A549 (cell line): ENCODE measurements at regions not wholly inside any gene's neighbourhood (a gene's known extent, or its start where the extent isn't known, plus 50 kb on each side); places are given as distances from the start of the nearest gene placed in this dataset.
"Not testable (repeated sequence)": the region's sequence is repeated elsewhere in the genome, so short reads cannot be mapped to it uniquely, and the experiment has no call there.

Experiments used
- CHD4 ChIP-seq: fragments of 200-600 bp; sonication (generic); IDR thresholded peaks from 2 replicates; pipeline ENCODE4 v1.6.1; 2016; ENCODE audit warnings: antibody characterized with exemption, mild to moderate bottlenecking, borderline replicate concordance
- JUN ChIP-seq, 2 experiments: fragments of >200 bp; sonication (Bioruptor Twin); formaldehyde crosslinking; IDR thresholded peaks; 2 replicates in 1 of 2; 3 replicates in 1 of 2; pipeline ENCODE4 v1.6.1; 2016 to 2017
- JUNB ChIP-seq: fragments of >200 bp; sonication (Bioruptor Twin); formaldehyde crosslinking; IDR thresholded peaks from 2 replicates; pipeline ENCODE4 v1.6.1; 2016
- POLR2A ChIP-seq: IDR thresholded peaks from 2 replicates; pipeline ENCODE4 v1.6.1; 2012; ENCODE audit warnings: mild to moderate bottlenecking, low read length
- POLR2AphosphoS2 ChIP-seq: conservative IDR thresholded peaks from 2 replicates; pipeline ENCODE4 v1.6.1; 2012; ENCODE audit warnings: low read length, improper control_type of control experiment, inconsistent platforms
- RAD21 ChIP-seq, 2 experiments: fragments of >200 bp in 1 of 2; sonication (Bioruptor Twin) in 1 of 2; formaldehyde crosslinking in 1 of 2; IDR thresholded peaks in 1 of 2; conservative IDR thresholded peaks in 1 of 2; 2 replicates in 1 of 2; 3 replicates in 1 of 2; pipeline ENCODE4 v1.6.1; 2012 to 2018; ENCODE audit warnings: inconsistent platforms in 1 of 2
- RCOR1 ChIP-seq: fragments of 150-350 bp; IDR thresholded peaks from 2 replicates; pipeline ENCODE4 v1.6.1; 2014; ENCODE audit warnings: antibody characterized with exemption, low read length, low read depth
- TP53 ChIP-seq: fragments of 250-450 bp; sonication (Bioruptor Pico); IDR thresholded peaks from 2 replicates; pipeline ENCODE4 v1.5.0; 2021; ENCODE audit warnings: mild to moderate bottlenecking, moderate library complexity
- TF ChIP-seq, protein P1 (sequence below): fragments of >200 bp; sonication (Bioruptor Twin); formaldehyde crosslinking; IDR thresholded peaks from 3 replicates; pipeline ENCODE4 v1.5.1; 2016

DNA sequence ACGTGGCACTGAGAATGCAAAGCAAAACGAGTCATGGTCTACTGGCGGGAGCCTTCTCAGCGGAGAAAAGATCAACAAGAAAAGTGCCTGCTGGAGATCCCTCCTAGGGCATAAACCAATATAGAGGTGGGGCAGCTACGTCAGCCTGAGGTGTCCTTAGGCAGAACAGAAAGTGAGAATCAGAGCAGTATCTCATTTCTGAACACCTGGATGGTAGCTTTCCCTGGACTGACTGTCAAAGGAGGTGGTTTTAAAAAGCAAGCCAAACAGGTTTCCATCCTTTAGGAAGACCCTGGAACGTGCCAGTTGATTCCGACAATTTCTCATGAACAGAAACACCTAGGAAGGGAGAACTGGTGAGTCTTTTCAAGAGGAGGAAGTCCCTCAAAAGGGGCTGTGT lies 71.4 kb upstream of the NBPF9 start:
- TF ChIP-seq, protein P1, sequence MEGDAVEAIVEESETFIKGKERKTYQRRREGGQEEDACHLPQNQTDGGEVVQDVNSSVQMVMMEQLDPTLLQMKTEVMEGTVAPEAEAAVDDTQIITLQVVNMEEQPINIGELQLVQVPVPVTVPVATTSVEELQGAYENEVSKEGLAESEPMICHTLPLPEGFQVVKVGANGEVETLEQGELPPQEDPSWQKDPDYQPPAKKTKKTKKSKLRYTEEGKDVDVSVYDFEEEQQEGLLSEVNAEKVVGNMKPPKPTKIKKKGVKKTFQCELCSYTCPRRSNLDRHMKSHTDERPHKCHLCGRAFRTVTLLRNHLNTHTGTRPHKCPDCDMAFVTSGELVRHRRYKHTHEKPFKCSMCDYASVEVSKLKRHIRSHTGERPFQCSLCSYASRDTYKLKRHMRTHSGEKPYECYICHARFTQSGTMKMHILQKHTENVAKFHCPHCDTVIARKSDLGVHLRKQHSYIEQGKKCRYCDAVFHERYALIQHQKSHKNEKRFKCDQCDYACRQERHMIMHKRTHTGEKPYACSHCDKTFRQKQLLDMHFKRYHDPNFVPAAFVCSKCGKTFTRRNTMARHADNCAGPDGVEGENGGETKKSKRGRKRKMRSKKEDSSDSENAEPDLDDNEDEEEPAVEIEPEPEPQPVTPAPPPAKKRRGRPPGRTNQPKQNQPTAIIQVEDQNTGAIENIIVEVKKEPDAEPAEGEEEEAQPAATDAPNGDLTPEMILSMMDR: not testable (repeated sequence)
- TF ChIP-seq RAD21 (conservative IDR thresholded peaks at IDR 0.05 in 1 of 2, IDR thresholded peaks at IDR 0.05 in 1 of 2); RCOR1; TP53 (CRISPR knock-in tag); POLR2AphosphoS2; POLR2A; CHD4; JUNB; JUN (IDR thresholded peaks at IDR 0.05): not testable (repeated sequence)
